HG03139 (cell line): ENCODE measurements at regions not wholly inside any gene's neighbourhood (a gene's known extent, or its start where the extent isn't known, plus 50 kb on each side); places are given as distances from the start of the nearest gene placed in this dataset.
"Not testable (repeated sequence)": the region's sequence is repeated elsewhere in the genome, so short reads cannot be mapped to it uniquely, and the experiment has no call there.

ENCODE experiments used
- ATAC-seq: cut with Tn5 transposase; IDR thresholded peaks from one replicate; pipeline ENCODE4 v1.9.1; 2021; ENCODE audit not compliant: unreplicated experiment

DNA sequence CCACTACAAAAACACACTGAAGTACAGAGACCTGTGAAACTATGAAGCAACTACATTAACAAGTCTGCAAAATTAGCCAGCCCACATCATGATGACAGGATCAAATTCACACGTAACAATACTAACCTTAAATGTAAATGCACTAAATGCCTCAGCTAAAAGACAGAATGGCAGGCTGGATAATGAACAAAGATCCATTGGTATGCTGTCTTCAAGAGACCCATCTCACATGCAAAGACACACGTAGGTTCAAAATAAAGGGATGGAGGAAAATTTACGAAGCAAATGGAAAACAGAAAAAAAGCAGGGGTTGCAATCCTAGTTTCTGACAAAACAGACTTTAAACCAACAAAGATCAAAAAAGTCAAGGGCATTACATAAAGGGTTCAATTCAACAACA is 120.1 kb upstream of the OSTN start:
- not testable (repeated sequence) for ATAC-seq

DNA sequence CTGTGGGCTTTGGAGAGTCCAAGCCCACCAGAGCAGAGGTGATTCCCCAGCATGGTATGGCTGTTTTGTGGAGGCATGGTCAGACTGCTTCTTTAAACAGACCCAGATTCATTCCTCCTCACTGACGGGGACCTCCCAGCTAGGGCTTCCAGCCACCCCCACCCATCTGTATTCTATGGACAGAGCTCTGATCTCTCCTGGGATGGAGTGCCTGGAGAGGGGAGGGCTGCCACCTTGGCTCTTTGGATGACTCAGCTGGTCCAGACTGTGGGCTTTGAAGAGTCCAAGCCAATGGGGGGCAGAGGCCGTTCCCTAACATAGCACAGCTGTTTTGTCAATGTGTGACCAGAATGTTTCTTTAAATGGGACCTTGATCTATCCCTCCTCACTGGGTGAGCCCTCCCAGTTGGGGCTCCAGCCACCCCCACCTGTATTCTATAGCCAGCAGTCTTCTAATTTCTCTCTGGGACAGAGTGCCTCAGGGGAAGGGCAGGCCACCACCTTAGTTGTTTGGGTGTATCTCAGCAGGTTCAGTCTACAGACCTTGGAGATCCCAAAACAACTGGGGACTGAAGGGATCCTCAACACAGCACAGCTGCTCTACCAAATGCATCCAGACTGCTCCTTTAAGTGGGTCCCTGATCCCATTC is 122.0 kb upstream of the OSTN start:
- ATAC-seq: no peak

DNA sequence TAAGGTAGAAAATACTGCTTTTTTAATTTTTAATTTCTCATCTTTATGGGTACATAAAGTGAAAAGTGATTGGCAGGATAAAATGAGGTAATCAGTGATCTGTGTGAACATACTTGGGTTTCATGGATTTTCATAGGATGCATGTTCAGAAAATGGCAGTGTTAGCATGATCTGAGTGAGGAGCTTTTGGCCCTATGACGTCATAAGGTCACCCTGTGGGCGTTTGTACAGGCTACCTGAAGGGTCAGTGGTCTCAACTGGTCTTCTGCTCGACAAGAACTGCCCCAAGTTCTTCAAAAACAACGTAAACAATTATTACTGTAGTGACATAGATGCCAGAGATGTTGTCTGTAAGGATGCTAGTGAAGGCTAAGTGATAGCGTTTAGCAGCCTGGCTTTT is 124.5 kb upstream of the OSTN start:
- no peak for ATAC-seq

- ATAC-seq: no peak
Measured at GRCh38 chr3:191070762-191071403, 128.2 kb upstream of the OSTN start.

DNA sequence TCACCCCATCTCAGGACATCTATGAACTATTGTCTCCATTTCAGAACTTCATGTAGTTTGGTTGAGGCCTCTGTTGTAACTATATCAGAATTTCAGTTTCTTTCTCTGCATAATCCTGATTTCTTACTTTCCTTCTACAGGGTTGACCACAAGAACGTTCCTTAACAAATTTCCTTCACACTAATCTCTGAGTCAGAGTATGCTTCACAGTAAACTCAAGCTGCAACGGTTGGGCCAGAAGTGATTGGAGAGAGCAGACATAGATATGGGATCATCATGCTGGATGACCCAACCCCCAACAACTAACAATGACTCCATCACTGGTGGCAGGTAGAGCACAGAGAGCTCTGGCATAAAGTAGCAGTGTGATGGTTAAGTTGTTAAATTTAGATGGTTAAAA is 128.8 kb upstream of the OSTN start:
- ATAC-seq: no peak

DNA sequence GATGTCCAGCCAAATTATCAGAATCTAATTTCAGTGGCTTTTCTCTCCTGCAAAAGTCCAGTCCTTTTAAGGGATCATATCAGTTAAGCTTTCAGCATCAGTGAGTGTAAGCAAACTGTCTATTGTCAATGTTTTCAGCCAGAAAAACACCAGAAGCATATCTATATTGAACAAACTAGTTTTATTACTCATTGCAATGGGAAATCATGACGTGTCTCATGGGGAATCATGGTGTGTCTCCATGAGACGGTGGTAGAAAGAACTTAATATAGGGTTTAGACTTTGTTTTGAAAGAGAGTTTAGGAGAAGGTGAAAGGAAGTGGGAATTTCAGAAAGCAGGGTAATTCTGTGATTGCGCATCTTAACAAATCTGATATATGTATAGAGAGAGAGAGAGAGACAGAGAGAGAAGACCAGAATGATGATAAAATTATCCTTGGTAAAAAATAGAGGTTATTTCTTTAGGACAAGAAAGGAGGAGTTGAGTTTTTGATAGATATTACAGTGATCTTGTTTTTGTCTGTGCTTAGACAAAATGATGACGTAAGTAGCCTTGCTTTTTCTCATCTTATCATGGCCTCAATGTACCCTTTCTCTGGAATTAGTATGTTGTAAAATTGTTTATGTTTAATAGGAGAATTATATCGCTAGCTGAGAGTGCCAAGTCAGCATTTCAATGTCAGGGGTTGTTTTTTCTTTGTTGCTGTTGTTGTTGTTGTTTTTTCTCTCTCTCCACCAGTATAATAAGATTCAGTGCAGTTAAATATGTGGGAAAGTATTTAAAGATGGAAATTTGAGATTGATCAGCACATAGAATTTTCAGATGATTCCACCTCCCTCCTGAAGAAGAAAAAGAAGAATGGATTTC is 129.9 kb upstream of the OSTN start:
- no peak for ATAC-seq

GRCh38 chr3:191066669-191067068 is 132.4 kb upstream of the OSTN start:
- ATAC-seq: no peak

GRCh38 chr3:191065181-191065805 is 133.7 kb upstream of the OSTN start:
- ATAC-seq: no peak

DNA sequence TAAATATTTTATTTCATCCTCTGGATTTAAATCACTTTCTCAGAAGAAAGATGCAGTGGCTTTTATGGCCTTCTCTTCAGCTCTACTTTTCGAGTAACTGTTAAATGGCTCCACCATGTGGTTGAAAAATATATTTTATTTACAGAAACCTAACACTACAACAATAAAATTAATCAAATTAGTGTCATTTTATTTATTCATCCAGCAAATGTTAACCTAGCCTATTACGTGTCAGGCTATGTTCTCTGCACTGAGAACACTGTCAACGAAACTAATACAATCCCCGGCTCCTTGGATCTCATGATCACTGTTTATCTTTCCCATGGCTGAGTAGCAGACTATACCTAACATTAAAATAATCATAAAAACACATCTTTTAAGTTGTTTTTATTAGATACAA is 148.0 kb upstream of the OSTN start:
- ATAC-seq: no peak

DNA sequence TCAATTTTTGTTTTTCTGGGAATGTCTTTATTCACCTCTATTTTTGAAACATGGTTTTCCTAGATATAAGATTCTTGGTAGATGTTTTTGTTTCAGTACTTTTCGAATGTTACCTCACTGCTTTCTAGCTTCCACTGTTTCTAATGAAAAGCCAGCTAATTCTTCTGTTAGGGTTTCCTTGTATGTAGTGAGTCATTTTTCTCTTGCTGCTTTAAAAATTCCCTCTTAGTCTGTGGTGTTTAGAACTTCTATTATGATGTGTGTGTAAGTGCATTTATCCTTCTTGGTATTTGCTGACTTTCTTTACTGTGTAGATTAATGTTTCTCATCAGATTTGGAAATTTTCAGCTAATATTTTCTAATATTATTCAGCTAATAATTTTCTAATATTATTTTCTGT is 151.1 kb upstream of the OSTN start:
- no peak for ATAC-seq

DNA sequence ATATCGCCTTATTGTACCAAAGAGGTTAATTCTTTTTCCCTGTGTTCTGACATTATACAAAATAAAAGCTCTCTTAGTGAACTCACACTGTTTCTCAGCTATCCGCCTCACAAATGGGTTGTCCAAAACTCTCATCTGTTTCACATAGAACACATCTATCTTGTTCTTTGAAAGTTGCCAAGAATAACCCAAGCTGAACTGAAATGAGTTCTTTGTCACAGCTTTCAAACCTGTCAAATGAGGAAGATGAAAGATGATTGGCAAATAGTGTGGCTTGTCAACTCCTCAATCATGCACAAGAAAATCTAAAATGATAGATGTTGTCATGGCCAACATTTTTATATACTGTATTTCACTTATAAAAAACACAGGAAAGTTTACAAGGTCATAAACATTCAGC is 168.1 kb upstream of the OSTN start:
- no peak for ATAC-seq

DNA sequence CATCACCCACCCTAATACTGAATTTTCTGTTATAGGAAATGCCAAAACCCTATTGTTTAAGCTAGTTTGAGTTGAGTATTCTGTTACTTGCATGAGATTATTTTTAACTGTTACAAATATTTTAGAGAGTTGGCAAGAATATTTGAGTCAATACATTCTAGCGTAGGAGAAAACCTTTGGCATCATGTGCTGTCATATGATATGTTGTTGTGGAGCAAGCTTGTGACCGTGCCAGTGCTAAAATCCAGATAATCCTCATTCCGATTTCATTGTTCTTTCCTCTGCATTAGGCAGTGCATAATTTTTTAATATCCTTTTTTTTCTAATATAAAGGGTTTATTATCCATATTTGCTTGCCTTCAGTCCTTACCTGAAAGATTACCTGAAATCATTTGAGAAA is 168.0 kb upstream of the GMNC start:
- ATAC-seq: no peak

DNA sequence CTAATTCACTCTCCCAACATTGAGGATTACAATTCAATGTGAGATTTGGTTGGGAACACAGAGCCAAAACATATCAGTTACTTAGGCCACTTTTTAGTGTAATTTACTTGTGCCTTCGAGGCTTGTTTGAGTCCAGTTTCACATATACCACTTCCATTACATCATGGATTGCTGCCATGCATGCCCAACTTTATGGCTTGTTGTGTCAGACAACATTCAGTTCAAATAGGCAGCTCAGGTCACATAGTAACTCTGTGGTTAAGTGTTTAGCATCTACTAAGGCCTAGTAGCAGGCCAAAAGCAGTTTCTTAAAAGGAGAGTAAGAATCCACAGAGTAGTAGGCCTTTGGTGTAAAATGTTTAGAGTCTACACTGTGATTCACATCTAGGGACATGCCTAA is 164.3 kb upstream of the GMNC start:
- ATAC-seq: no peak

DNA sequence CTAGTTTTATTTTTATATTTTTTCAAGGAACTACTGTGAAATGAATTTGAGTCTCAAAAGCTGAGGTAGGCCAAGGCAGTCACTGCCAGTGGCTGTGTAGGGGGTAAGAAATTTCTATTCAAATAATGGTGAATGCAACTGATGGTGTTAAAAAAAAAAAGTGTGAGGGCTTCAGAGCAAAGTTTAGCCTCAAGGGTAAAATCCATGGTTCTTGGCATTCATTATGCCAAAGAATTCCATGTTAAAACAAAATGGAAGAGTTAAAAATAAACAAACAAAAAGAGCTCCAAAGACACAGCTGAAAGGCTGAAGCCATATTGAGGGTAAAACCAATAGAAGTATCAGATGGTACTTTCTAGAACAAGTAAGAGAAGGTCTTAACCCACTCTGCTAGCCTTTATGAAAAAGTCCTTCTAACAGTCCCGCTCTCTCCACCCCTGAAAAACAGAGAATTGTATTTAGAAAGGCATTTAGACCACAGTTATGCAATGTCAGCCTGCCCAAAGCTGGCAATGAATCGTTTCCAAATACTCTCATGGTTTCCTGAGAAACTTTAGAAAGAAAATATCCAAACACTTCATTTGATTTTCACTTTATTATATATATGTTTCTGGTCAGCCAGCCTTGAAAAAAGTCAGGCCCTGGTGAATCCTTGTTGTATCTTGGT is 158.4 kb upstream of the GMNC start:
- ATAC-seq: no peak

- no peak for ATAC-seq
Measured at GRCh38 chr3:191019855-191020254, 157.4 kb upstream of the GMNC start.

- not testable (repeated sequence) for ATAC-seq
Measured at GRCh38 chr3:191015960-191016359, 153.5 kb upstream of the GMNC start.

GRCh38 chr3:191008074-191008473 is 145.6 kb upstream of the GMNC start:
- ATAC-seq: no peak

GRCh38 chr3:191005790-191006189 is 143.3 kb upstream of the GMNC start:
- no peak for ATAC-seq

DNA sequence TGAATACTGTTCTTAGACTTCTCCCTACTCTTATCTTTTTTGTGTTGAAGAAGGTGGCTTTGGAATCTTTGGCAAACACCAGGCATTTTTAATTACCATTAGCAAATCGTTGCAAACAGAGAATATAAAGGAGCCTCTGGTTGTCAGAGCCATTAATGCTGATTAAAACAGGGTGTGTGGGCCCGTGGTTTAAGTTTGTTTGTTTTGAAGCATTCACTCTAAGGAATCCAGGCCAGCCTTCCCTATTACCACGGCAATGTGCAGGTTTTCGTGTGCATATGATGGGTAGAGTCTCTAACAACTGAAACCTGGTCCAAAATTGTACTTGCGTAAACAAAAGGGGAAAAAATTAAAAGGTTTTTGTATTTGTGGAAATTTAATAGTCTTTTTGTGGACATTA is 141.2 kb upstream of the GMNC start:
- ATAC-seq: no peak

GRCh38 chr3:190996181-190996775 is 133.8 kb upstream of the GMNC start:
- ATAC-seq: no peak

- ATAC-seq: no peak
Measured at GRCh38 chr3:190995156-190995555, 132.7 kb upstream of the GMNC start.
